Astrocyte (in vitro differentiated cells and primary cell): ENCODE measurements at regions not wholly inside any gene's neighbourhood (a gene's known extent, or its start where the extent isn't known, plus 50 kb on each side); places are given as distances from the start of the nearest gene placed in this dataset.

ENCODE experiments used
- CTCF ChIP-seq: IDR thresholded peaks from 2 replicates; pipeline ENCODE4 v1.5.1; 2011; ENCODE audit warnings: low read depth, mild to moderate bottlenecking, inconsistent platforms, low read length, moderate library complexity; ENCODE audit not compliant: insufficient read depth
- EZH2 ChIP-seq: IDR thresholded peaks from 2 replicates; pipeline ENCODE4 v1.6.1; 2012; ENCODE audit warnings: mild to moderate bottlenecking, low read length, inconsistent platforms; ENCODE audit not compliant: insufficient read depth

GRCh38 chr5:93929131-93929530 lies 187.7 kb upstream of the POU5F2 start:
- TF ChIP-seq CTCF, result no peak
- no peak for TF ChIP-seq EZH2
